CD4-positive, alpha-beta T cell treated with Interleukin-2 at 100 ng/mL for 4 hours (primary cell): ENCODE measurements at regions not wholly inside any gene's neighbourhood (a gene's known extent, or its start where the extent isn't known, plus 50 kb on each side); places are given as distances from the start of the nearest gene placed in this dataset.
"Not testable (repeated sequence)": the region's sequence is repeated elsewhere in the genome, so short reads cannot be mapped to it uniquely, and the experiment has no call there.

Experiments used
- DNase-seq: peaks from one replicate; pipeline ENCODE4 v3.0.0-alpha.2; 2020; ENCODE audit warnings: low spot score

- DNase-seq = no peak
These were observed 430.2 kb downstream of the FRK start for GRCh38 chr6:115630424-115631024.

GRCh38 chr6:115629415-115629814, 431.3 kb downstream of the FRK start:
- no peak for DNase-seq

- no peak for DNase-seq
These were observed 442.4 kb downstream of the FRK start for GRCh38 chr6:115618256-115618655.

GRCh38 chr6:115617031-115617430, 443.7 kb downstream of the FRK start:
- no peak for DNase-seq

- DNase-seq = no peak
These were observed 447.2 kb downstream of the FRK start for GRCh38 chr6:115613488-115613887.

GRCh38 chr6:115612796-115613479, 447.8 kb downstream of the FRK start:
- DNase-seq = no peak

- no peak for DNase-seq
These were observed 448.5 kb downstream of the FRK start for GRCh38 chr6:115612216-115612615.

GRCh38 chr6:115610696-115611095, 450.0 kb downstream of the FRK start:
- DNase-seq = no peak

- DNase-seq = no peak
These were observed 451.6 kb downstream of the FRK start for GRCh38 chr6:115609111-115609510.

- DNase-seq = no peak
These were observed 458.2 kb downstream of the FRK start for GRCh38 chr6:115602466-115602865.

GRCh38 chr6:115601509-115601908, 459.2 kb downstream of the FRK start:
- no peak for DNase-seq

GRCh38 chr6:115601064-115601463, 459.6 kb downstream of the FRK start:
- no peak for DNase-seq

- DNase-seq = no peak
These were observed 465.8 kb downstream of the FRK start for GRCh38 chr6:115594891-115595290.

- DNase-seq = no peak
These were observed 468.7 kb downstream of the FRK start for GRCh38 chr6:115592025-115592424.

GRCh38 chr6:115589072-115589471, 471.6 kb downstream of the FRK start:
- DNase-seq = not testable (repeated sequence)

- DNase-seq = no peak
These were observed 477.4 kb downstream of the FRK start for GRCh38 chr6:115583290-115583689.

GRCh38 chr6:115582386-115582785, 478.3 kb downstream of the FRK start:
- DNase-seq = no peak

- not testable (repeated sequence) for DNase-seq
These were observed 481.1 kb downstream of the FRK start for GRCh38 chr6:115579565-115579964.

- no peak for DNase-seq
These were observed 483.4 kb downstream of the FRK start for GRCh38 chr6:115577270-115577669.

- no peak for DNase-seq
These were observed 485.4 kb downstream of the FRK start for GRCh38 chr6:115575285-115575684.

GRCh38 chr6:115573861-115574260, 486.8 kb downstream of the FRK start:
- DNase-seq = no peak

- DNase-seq = no peak
These were observed 490.4 kb downstream of the FRK start for GRCh38 chr6:115570331-115570730.

GRCh38 chr6:115554060-115554459, 506.6 kb downstream of the FRK start:
- DNase-seq = no peak

GRCh38 chr6:115551527-115551926, 509.2 kb downstream of the FRK start:
- DNase-seq = no peak
